Esophagus squamous epithelium (tissue), 5 donors: ENCODE measurements at regions not wholly inside any gene's neighbourhood (a gene's known extent, or its start where the extent isn't known, plus 50 kb on each side); places are given as distances from the start of the nearest gene placed in this dataset.

Experiments
- DNase-seq: peaks from one replicate; lab custom pipeline; 2025; lab: John Stamatoyannopoulos, UW
- H3K27ac ChIP-seq, 4 donors: fragments of 200-600 bp; sonication (generic); one replicate each; pipeline ENCODE4 v1.5.1; 2016 to 2019; ENCODE audit warnings: mild to moderate bottlenecking in 1 of 4
- H3K27me3 ChIP-seq, 4 donors: fragments of 200-600 bp; sonication (generic); 1 replicate in 3 of 4; 2 replicates in 1 of 4; pipeline versions ENCODE4 v1.5.1 to v1.6.0; 2017 to 2021; ENCODE audit warnings: antibody characterized with exemption in 1 of 4
- H3K36me3 ChIP-seq, 3 donors: fragments of 200-600 bp; sonication (generic); one replicate each; pipeline ENCODE4 v1.5.1; 2016 to 2019
- H3K4me1 ChIP-seq, 3 donors: fragments of 200-600 bp; sonication (generic); one replicate each; pipeline ENCODE4 v1.5.1; 2017 to 2019
- H3K4me3 ChIP-seq, 4 donors: fragments of 200-600 bp; sonication (generic); 1 replicate in 3 of 4; 2 replicates in 1 of 4; pipeline ENCODE4 v1.5.1; 2016 to 2019; ENCODE audit warnings: mild to moderate bottlenecking in 2 of 4, moderate library complexity in 1 of 4
- H3K9me3 ChIP-seq, 3 donors: fragments of 200-600 bp; sonication (generic); one replicate each; pipeline ENCODE4 v1.5.1; 2016 to 2019
- POLR2A ChIP-seq, 4 donors: fragments of 450-650 bp; IDR thresholded peaks; one replicate each; pipeline ENCODE4 v1.6.1; 2017; ENCODE audit warnings: antibody characterized with exemption in 4 of 4, mild to moderate bottlenecking in 4 of 4, moderate library complexity in 3 of 4
- WGBS, 2 donors: methylation state at CpG; one replicate each; pipeline ENCODE4 v1.1.5; 2018; 5-methylcytosine and 5-hydroxymethylcytosine counted together
- intact Hi-C: fragments of 100-400 bp; cut with DNase I; formaldehyde crosslinking; loops from one replicate; pipeline ENCODE4 v1.15.0; 2022
- TF ChIP-seq, protein P1 (sequence below), 6 experiments: fragments of 450-650 bp in 4 of 6; fragments of 200-600 bp in 2 of 6; sonication (generic) in 2 of 6; IDR thresholded peaks; one replicate each; pipeline ENCODE4 v1.5.1; 2016 to 2019; ENCODE audit warnings: antibody characterized with exemption in 6 of 6, mild to moderate bottlenecking in 4 of 6, moderate library complexity in 4 of 6
- donor health status: DM: yes; HTN: yes; CAD: no.

GRCh38 chr12:16730772-16731171 lies 124.8 kb upstream of the LMO3 start:
- 90 to 94% methylated on average over 3 to 4 of the region's 4 CpGs for WGBS, 2 donors

DNA sequence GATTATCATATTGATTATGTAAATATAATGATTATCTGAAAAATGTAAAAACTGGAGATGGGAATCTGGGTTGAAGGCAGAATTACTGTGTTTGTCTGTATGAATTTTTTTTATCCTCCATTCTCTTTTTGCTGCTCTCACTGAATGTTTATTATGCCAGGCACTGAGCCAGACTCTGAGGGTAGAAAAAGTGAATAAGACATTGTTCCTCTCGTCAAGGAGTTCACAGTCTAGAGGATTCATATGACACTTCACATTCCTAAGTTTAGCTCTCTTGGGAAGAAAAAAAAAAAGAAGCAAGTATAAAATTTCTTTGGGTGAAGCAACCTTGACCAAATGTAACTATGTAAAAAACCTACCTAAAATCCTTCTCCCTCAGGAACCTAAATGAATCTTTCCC lies 120.9 kb upstream of the LMO3 start:
- DNase-seq: no peak
- Histone ChIP-seq H3K4me1 (no peaks in the 10 kb centered on the region), H3K4me3 (no peak overlapping the region), H3K27me3 (no peaks in the 10 kb centered on the region), H3K9me3 (peaks cover 0 to 3% (median 0%) of the 10 kb centered on the region in 3 donors), H3K36me3 (no peaks in the 10 kb centered on the region), H3K27ac (no peak overlapping the region)
- 18 to 25% methylated on average over 1 of the region's 1 CpG for WGBS, 2 donors
- TF ChIP-seq POLR2A (IDR thresholded peaks at IDR 0.05): no peak
- TF ChIP-seq, protein P1, sequence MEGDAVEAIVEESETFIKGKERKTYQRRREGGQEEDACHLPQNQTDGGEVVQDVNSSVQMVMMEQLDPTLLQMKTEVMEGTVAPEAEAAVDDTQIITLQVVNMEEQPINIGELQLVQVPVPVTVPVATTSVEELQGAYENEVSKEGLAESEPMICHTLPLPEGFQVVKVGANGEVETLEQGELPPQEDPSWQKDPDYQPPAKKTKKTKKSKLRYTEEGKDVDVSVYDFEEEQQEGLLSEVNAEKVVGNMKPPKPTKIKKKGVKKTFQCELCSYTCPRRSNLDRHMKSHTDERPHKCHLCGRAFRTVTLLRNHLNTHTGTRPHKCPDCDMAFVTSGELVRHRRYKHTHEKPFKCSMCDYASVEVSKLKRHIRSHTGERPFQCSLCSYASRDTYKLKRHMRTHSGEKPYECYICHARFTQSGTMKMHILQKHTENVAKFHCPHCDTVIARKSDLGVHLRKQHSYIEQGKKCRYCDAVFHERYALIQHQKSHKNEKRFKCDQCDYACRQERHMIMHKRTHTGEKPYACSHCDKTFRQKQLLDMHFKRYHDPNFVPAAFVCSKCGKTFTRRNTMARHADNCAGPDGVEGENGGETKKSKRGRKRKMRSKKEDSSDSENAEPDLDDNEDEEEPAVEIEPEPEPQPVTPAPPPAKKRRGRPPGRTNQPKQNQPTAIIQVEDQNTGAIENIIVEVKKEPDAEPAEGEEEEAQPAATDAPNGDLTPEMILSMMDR (IDR thresholded peaks at IDR 0.05): no peak
- intact Hi-C loops: no loop called here

More at GRCh38 chr12:16730772-16731171, 124.8 kb upstream of the LMO3 start:
- Histone ChIP-seq H3K4me3 (no peak overlapping the region), H3K9me3 (peaks cover 0 to 3% (median 0%) of the 10 kb centered on the region in 3 donors), H3K27me3 (no peaks in the 10 kb centered on the region), H3K36me3 (no peaks in the 10 kb centered on the region), H3K4me1 (no peaks in the 10 kb centered on the region), H3K27ac (no peak overlapping the region)
- no peak for TF ChIP-seq POLR2A (IDR thresholded peaks at IDR 0.05)
- TF ChIP-seq, protein P1 (IDR thresholded peaks at IDR 0.05): no peak
- DNase-seq: no peak
- intact Hi-C loops: no loop called here

DNA sequence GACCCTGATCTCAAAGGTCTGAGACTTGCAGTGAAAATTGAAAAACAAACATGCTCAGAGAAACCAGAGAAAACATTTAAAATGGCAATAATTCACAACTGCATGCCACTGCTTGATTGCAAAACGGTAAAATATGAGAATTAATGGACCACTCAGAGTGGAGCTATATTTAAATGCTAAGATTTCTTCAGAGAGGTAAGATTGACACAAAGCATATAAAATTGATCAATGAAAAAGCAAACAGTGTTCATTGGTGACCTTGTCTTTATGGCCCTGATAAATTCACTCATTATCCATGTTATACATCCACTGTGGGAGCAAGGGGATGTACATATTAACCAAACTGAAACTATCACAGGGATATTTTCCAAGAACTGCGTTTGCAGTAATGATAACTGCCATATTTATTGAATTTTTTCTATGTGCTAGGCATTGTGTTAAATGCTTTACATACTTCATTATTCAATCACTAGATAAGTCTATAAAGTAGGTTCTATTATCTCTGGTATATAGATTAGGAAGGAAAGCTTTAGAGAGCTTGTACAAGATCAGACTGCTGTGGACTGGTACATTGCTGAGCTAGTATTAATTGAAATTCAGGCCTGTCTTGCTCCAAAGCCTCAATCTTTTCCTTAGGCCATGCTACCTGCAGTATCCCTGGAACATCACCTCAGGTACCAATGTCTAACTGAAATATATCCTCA lies 113.9 kb upstream of the LMO3 start:
- WGBS, 2 donors: 42 to 45% methylated on average over 2 of the region's 2 CpGs
- Histone ChIP-seq H3K4me1 (no peaks in the 10 kb centered on the region), H3K27ac (no peak overlapping the region), H3K9me3 (no peaks in the 10 kb centered on the region), H3K27me3 (no peaks in the 10 kb centered on the region), H3K36me3 (no peaks in the 10 kb centered on the region), H3K4me3 (no peak overlapping the region)
- intact Hi-C loops: no loop called here
- TF ChIP-seq, protein P1 (IDR thresholded peaks at IDR 0.05): no peak
- TF ChIP-seq POLR2A (IDR thresholded peaks at IDR 0.05): no peak
- no peak for DNase-seq

DNA sequence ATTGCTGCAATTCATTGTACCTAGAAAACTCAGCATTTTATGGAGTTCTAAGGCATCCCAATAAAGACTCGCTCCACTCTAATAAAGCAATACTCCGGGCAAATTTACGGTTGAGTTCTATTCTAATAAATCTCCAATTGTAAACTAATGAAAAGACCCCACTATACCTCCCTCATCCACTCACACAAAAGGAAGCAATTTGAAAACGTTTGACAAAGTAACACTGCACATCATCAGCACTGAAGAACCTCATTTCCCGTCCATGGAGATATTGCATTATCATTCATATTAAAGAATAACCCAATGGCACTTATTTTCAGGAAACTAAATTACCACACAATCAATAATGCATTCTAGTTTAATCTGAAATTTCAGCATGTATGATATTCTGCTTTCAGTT lies 111.0 kb upstream of the LMO3 start:
- TF ChIP-seq, protein P1 (IDR thresholded peaks at IDR 0.05): no peak
- no peak for TF ChIP-seq POLR2A (IDR thresholded peaks at IDR 0.05)
- no peak overlapping the region for H3K27ac ChIP-seq
- no peaks in the 10 kb centered on the region for H3K36me3 ChIP-seq
- no peak overlapping the region for H3K4me3 ChIP-seq
- no peaks in the 10 kb centered on the region for H3K4me1 ChIP-seq
- DNase-seq: no peak
- H3K9me3 ChIP-seq: no peaks in the 10 kb centered on the region
- 62 to 71% methylated on average over 5 of the region's 5 CpGs for WGBS, 2 donors
- no peaks in the 10 kb centered on the region for H3K27me3 ChIP-seq
- intact Hi-C loops: no loop called here

GRCh38 chr12:16692099-16692498 lies 86.1 kb upstream of the LMO3 start:
- Histone ChIP-seq H3K4me1 (no peaks in the 10 kb centered on the region), H3K9me3 (peaks cover 0 to 4% (median 0%) of the 10 kb centered on the region in 3 donors), H3K4me3 (no peak overlapping the region), H3K36me3 (no peaks in the 10 kb centered on the region), H3K27ac (no peak overlapping the region), H3K27me3 (no peaks in the 10 kb centered on the region)
- no peak for DNase-seq
- TF ChIP-seq POLR2A (IDR thresholded peaks at IDR 0.05): no peak
- TF ChIP-seq, protein P1 (IDR thresholded peaks at IDR 0.05): no peak
- intact Hi-C loops: no loop called here
- WGBS, 2 donors: 67 to 70% methylated on average over 3 of the region's 3 CpGs
